Lower leg skin (tissue), 3 donors: ENCODE measurements at regions not wholly inside any gene's neighbourhood (a gene's known extent, or its start where the extent isn't known, plus 50 kb on each side); places are given as distances from the start of the nearest gene placed in this dataset.

ENCODE experiments used
- CTCF ChIP-seq, 3 donors: fragments of 450-650 bp; IDR thresholded peaks; one replicate each; pipeline ENCODE4 v1.5.1; 2016; ENCODE audit warnings: antibody characterized with exemption in 3 of 3, mild to moderate bottlenecking in 3 of 3, moderate library complexity in 2 of 3
- POLR2A ChIP-seq, 2 donors: fragments of 450-650 bp; IDR thresholded peaks; one replicate each; pipeline ENCODE4 v1.6.1; 2016 to 2017; ENCODE audit warnings: antibody characterized with exemption in 2 of 2, mild to moderate bottlenecking in 1 of 2, moderate library complexity in 1 of 2

GRCh38 chr6:71399279-71399678 is 110.7 kb downstream of the OGFRL1 start:
- no peak for TF ChIP-seq CTCF (IDR thresholded peaks at IDR 0.05)
- no peak for TF ChIP-seq POLR2A (IDR thresholded peaks at IDR 0.05)
